ENCODE measurements at regions not wholly inside any gene's neighbourhood (a gene's known extent, or its start where the extent isn't known, plus 50 kb on each side); places are given as distances from the start of the nearest gene placed in this dataset.

DNA sequence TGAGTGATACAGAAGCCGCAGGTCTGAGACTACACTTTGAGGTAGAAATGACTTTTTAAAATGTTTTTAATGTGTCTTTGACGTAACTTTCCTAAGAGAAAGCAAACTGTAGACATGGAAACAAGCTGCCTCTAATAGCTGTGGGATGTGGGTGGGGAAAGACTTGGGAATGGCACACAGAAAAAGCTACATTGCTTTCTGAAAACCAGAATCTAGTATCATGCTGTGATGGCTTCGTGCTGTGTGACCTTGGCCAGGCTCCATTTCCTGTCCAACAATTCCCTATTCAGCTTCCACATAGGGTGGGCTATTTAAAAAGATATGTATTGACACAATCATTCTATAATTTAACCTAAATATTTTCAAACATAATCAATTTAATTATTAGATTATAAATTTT, 909.1 kb downstream of the NCAM2 start:
- whole genome bisulfite sequencing (ENCODE audit: insufficient coverage, insufficient replicate concordance, low lambda C conversion rate, missing lambda C conversion rate) = 4% methylated on average over 3 of the region's 3 CpGs
- Histone ChIP-seq H2AFZ (ENCODE audit: control insufficient read depth, low read depth, low read length) (no peak overlapping the region), H3K9ac (ENCODE audit: control insufficient read depth, insufficient read depth, low read length) (no peak overlapping the region), H3K27ac (ENCODE audit: control insufficient read depth, insufficient read depth) (no peak overlapping the region), H3K9me3 (replicated peaks; ENCODE audit: control insufficient read depth, insufficient read depth, low read length) (no peaks in the 10 kb centered on the region), H4K20me1 (ENCODE audit: control insufficient read depth, insufficient read depth) (no peaks in the 10 kb centered on the region), H3K27me3 (replicated peaks in 1 of 2; ENCODE audit: control insufficient read depth in 2 of 2, insufficient read depth in 2 of 2, low read length in 1 of 2) (no peaks in the 10 kb centered on the region), H3K36me3 (ENCODE audit: control insufficient read depth in 2 of 2, insufficient read depth in 2 of 2, low read length in 1 of 2) (no peaks in the 10 kb centered on the region), H3K79me2 (ENCODE audit: control insufficient read depth, insufficient read depth, low read length) (no peaks in the 10 kb centered on the region), H3K4me3 (no peak overlapping the region), H3K4me1 (ENCODE audit: control insufficient read depth, insufficient read depth, low read length) (no peaks in the 10 kb centered on the region), H3K4me2 (ENCODE audit: control insufficient read depth, insufficient read depth) (no peak overlapping the region)
- DNase-seq (ENCODE audit: low read depth, low spot score) (no peak), ATAC-seq (no peak), FAIRE-seq (no peak)
- TF ChIP-seq, protein P1, sequence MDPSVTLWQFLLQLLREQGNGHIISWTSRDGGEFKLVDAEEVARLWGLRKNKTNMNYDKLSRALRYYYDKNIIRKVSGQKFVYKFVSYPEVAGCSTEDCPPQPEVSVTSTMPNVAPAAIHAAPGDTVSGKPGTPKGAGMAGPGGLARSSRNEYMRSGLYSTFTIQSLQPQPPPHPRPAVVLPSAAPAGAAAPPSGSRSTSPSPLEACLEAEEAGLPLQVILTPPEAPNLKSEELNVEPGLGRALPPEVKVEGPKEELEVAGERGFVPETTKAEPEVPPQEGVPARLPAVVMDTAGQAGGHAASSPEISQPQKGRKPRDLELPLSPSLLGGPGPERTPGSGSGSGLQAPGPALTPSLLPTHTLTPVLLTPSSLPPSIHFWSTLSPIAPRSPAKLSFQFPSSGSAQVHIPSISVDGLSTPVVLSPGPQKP (IDR thresholded peaks at IDR 0.05; ENCODE audit: low read depth, low read length) = no peak
- TF ChIP-seq CHD2 (IDR thresholded peaks at IDR 0.05; ENCODE audit: borderline replicate concordance, low read depth, low read length) (no peak), HDGF (IDR thresholded peaks at IDR 0.05) (no peak), RELA (IDR thresholded peaks at IDR 0.05; ENCODE audit: borderline replicate concordance, partially characterized antibody) (no peak), RAD21 (IDR thresholded peaks at IDR 0.05; ENCODE audit: insufficient read depth, low read depth, low read length) (no peak), HDAC2 (IDR thresholded peaks at IDR 0.05) (no peak), MYB (IDR thresholded peaks at IDR 0.05; ENCODE audit: borderline replicate concordance, low read depth, low read length) (no peak), MEF2A (IDR thresholded peaks at IDR 0.05; ENCODE audit: insufficient read depth, low read depth, low read length) (no peak), SREBF1 (IDR thresholded peaks at IDR 0.05; ENCODE audit: low read length) (no peak), YY1 (IDR thresholded peaks at IDR 0.05; ENCODE audit: low read depth, low read length) (no peak), POLR2A (IDR thresholded peaks at IDR 0.05; ENCODE audit: low read depth, low read length) (no peak), CREM (IDR thresholded peaks at IDR 0.05; ENCODE audit: low read depth) (no peak), SUPT20H (IDR thresholded peaks at IDR 0.05; ENCODE audit: borderline replicate concordance, control insufficient read depth, low read depth, low read length) (no peak), CEBPB (IDR thresholded peaks at IDR 0.05; ENCODE audit: borderline replicate concordance in 1 of 2, low read depth in 2 of 2, low read length in 2 of 2) (no peak), ZNF622 (IDR thresholded peaks at IDR 0.05) (no peak), ZSCAN29 (IDR thresholded peaks at IDR 0.05) (no peak), MTA3 (IDR thresholded peaks at IDR 0.05; ENCODE audit: borderline replicate concordance, low read length) (no peak)
- TF ChIP-seq, protein P2, sequence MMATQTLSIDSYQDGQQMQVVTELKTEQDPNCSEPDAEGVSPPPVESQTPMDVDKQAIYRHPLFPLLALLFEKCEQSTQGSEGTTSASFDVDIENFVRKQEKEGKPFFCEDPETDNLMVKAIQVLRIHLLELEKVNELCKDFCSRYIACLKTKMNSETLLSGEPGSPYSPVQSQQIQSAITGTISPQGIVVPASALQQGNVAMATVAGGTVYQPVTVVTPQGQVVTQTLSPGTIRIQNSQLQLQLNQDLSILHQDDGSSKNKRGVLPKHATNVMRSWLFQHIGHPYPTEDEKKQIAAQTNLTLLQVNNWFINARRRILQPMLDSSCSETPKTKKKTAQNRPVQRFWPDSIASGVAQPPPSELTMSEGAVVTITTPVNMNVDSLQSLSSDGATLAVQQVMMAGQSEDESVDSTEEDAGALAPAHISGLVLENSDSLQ (IDR thresholded peaks at IDR 0.05) = no peak
- TF ChIP-seq, protein P3, sequence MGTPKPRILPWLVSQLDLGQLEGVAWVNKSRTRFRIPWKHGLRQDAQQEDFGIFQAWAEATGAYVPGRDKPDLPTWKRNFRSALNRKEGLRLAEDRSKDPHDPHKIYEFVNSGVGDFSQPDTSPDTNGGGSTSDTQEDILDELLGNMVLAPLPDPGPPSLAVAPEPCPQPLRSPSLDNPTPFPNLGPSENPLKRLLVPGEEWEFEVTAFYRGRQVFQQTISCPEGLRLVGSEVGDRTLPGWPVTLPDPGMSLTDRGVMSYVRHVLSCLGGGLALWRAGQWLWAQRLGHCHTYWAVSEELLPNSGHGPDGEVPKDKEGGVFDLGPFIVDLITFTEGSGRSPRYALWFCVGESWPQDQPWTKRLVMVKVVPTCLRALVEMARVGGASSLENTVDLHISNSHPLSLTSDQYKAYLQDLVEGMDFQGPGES (IDR thresholded peaks at IDR 0.05) = no peak
- TF ChIP-seq, protein P4, sequence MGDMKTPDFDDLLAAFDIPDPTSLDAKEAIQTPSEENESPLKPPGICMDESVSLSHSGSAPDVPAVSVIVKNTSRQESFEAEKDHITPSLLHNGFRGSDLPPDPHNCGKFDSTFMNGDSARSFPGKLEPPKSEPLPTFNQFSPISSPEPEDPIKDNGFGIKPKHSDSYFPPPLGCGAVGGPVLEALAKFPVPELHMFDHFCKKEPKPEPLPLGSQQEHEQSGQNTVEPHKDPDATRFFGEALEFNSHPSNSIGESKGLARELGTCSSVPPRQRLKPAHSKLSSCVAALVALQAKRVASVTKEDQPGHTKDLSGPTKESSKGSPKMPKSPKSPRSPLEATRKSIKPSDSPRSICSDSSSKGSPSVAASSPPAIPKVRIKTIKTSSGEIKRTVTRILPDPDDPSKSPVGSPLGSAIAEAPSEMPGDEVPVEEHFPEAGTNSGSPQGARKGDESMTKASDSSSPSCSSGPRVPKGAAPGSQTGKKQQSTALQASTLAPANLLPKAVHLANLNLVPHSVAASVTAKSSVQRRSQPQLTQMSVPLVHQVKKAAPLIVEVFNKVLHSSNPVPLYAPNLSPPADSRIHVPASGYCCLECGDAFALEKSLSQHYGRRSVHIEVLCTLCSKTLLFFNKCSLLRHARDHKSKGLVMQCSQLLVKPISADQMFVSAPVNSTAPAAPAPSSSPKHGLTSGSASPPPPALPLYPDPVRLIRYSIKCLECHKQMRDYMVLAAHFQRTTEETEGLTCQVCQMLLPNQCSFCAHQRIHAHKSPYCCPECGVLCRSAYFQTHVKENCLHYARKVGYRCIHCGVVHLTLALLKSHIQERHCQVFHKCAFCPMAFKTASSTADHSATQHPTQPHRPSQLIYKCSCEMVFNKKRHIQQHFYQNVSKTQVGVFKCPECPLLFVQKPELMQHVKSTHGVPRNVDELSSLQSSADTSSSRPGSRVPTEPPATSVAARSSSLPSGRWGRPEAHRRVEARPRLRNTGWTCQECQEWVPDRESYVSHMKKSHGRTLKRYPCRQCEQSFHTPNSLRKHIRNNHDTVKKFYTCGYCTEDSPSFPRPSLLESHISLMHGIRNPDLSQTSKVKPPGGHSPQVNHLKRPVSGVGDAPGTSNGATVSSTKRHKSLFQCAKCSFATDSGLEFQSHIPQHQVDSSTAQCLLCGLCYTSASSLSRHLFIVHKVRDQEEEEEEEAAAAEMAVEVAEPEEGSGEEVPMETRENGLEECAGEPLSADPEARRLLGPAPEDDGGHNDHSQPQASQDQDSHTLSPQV (IDR thresholded peaks at IDR 0.05) = no peak
- in situ Hi-C loops (cut with MboI) (no loop called here), intact Hi-C loops (cut with micrococcal nuclease; ENCODE audit: unreplicated experiment) (no loop called here)
- CTCF ChIA-PET = no interaction called here
- POLR2A ChIA-PET = no interaction called here
- BruUV-seq (replicated peaks) = no TSS peak
- RAD21 ChIA-PET (ENCODE audit: unreplicated experiment) = no interaction called here
- SMC1A ChIA-PET (ENCODE audit: uncharacterized antibody, unreplicated experiment) = no interaction called here
